GM21619 (cell line): ENCODE measurements at regions not wholly inside any gene's neighbourhood (a gene's known extent, or its start where the extent isn't known, plus 50 kb on each side); places are given as distances from the start of the nearest gene placed in this dataset.
A peak's percentile ranks its signal among the peaks of the same experiment; 100 is the strongest.
"Not testable (repeated sequence)": the region's sequence is repeated elsewhere in the genome, so short reads cannot be mapped to it uniquely, and the experiment has no call there.

Experiments used
- ATAC-seq: cut with Tn5 transposase; IDR thresholded peaks from one replicate; pipeline ENCODE4 v1.9.1; 2021; ENCODE audit not compliant: unreplicated experiment

DNA sequence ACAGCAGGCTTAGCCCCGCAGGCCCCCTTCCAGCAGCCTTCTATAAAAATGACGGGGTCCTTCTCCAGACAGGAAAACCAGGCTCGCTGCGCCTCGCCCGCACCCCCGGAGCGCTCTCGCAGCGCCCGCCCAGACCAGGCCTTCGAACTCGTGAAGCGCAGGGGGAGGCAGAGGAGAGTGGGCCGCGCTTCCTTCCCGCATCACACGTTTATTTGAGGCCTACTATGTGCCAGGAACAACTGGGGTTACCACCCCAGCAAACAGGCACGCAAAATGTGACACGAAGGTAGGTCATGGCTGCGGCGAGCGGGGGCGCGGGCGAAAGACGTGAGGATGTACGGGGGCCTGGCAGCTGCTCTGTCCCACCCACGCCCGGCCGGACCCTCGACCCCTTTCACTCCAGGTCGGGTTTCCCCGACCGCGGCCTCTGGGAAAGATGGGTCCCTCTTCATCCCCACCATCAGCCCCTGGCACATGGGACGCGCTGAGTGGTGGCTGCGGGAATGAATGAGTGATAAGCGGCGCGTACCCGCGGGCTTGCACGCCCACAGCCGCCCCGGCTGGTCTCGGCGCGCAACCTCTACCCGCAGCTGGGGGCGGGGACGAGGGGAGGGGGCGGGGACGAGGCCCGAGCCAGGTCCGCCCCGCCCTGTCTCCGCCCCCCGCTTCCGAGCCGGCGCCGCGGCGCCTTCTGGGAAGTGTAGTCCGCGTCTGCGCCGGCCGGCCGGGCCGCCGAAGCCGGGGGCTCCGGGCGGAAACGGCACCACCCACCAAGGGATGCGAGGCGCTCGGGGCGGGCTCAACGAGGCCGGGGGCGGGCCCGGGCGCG lies 59.1 kb downstream of the ZNF467 start:
- peak; percentile 88 for ATAC-seq

- no peak for ATAC-seq
These were observed 59.7 kb downstream of the ZNF467 start for GRCh38 chr7:149713731-149714068.

DNA sequence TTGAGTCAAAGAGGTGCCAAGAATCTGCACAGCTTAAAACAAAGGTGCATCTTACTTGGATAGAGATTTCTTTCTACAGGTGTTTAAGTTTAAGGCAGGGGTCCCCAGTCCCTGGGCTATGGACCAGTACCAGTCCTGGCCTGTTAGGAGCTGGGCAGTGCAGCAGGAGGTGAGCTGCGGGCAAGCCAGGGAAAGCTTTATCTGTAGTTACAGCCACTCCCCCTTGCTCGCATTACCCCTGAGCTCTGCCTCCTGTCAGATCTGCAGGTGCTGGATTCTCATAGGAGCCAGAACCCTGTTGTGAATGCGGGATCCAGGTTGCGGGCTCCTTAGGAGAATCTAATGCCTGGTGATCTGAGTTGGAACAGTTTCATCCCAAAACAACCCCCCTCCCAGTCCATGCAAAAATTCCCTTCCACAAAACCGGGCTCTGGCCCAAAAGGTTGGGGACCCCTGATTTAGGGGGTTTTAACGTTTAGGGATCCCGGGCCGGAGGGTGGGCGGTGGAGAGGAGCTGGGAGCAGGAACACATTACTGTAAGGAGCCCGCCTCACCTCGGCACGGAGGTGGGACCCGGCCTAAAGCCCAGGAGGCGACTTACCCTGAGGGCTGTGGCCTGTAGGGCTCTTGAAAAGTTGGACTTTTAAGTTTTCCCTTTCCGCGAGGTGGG lies 60.2 kb downstream of the ZNF467 start:
- ATAC-seq = no peak

DNA sequence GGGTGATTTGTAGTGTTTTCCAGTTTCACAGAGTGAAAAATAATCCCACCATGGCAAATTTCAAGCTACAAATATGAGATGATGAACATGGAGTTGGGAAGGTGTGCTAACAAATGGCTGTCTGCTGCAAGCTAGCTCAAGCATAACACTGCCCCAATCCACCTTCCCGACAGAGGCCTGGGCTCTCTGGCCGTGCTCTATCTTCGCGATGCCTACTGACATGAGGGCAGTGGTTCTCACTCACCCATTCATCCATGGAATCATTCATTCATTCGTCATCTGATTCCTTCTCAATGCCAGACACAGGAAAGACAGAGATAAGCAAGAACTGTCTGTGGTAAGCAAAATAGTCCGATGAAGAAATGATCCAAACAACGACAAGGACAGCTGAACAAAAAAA lies 65.4 kb downstream of the ZNF467 start:
- ATAC-seq = no peak

DNA sequence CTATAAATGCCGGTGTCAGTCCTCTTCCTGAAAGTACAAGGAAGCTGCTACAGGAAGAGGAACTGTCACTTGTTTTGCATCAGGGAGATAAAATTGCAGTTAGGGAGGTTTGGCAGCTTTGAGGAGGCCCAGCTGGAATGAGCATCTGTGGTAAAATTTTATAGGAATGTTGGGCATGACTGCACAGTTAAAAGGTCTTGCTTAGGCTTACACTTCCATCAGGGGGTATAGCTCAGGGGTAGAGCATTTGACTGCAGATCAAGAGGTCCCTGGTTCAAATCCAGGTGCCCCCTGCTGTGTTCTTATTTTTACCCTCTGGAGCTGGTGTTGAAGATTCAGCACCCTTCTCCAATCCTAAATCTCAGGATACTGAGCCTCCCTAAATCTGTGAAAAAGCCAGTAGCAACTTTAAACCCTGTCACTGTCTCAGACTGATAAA lies 65.9 kb downstream of the ZNF467 start:
- ATAC-seq = no peak

- ATAC-seq = no peak
These were observed 67.0 kb downstream of the ZNF467 start for GRCh38 chr7:149706398-149706797.

DNA sequence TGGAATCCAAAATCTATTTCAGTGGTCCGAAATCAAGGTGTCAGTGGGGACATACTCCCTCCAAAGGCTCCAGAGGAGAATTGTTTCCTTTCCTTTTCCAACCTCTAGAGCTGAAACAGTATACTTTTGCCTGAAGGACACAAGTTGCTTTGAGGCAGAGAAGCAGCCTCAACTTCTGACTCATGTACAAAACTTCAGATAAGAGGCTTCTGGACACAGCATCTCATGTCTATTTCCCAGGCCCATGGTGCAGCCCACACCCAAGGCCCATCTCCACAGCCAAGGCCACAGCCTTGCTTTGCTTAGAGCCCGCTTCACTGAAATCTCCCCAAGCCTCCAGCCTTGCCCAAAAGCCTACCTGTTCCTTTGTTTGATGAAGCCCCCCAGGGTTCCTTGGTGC lies 68.9 kb downstream of the ZNF467 start:
- ATAC-seq = no peak

- no peak for ATAC-seq
These were observed 70.2 kb downstream of the ZNF467 start for GRCh38 chr7:149703044-149703650.

- no peak for ATAC-seq
These were observed 71.7 kb downstream of the ZNF467 start for GRCh38 chr7:149701495-149702240.

- ATAC-seq = not testable (repeated sequence)
These were observed 75.6 kb downstream of the ZNF467 start for GRCh38 chr7:149697767-149698166.

GRCh38 chr7:149696280-149696679 lies 77.1 kb downstream of the ZNF467 start:
- no peak for ATAC-seq

- no peak for ATAC-seq
These were observed 80.8 kb downstream of the ZNF467 start for GRCh38 chr7:149692557-149692982.

DNA sequence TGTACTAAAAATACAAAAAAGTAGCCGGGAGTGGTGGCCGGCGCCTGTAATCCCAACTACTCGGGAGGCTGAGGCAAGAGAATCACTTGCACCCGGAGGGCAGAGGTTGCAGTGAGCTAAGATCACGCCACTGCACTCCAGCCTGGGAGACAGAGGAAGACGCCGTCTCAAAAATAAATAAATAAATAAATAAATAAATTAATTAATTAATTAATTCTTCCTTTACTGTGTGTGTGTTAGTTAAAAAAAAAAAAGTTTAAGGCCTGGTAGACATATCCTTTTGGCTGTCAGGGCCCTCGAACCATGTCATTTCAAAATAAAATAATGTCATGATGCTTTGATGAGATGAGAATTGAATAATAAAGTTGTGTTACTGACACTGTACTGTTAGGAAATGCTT lies 81.3 kb downstream of the ZNF467 start:
- ATAC-seq = no peak

DNA sequence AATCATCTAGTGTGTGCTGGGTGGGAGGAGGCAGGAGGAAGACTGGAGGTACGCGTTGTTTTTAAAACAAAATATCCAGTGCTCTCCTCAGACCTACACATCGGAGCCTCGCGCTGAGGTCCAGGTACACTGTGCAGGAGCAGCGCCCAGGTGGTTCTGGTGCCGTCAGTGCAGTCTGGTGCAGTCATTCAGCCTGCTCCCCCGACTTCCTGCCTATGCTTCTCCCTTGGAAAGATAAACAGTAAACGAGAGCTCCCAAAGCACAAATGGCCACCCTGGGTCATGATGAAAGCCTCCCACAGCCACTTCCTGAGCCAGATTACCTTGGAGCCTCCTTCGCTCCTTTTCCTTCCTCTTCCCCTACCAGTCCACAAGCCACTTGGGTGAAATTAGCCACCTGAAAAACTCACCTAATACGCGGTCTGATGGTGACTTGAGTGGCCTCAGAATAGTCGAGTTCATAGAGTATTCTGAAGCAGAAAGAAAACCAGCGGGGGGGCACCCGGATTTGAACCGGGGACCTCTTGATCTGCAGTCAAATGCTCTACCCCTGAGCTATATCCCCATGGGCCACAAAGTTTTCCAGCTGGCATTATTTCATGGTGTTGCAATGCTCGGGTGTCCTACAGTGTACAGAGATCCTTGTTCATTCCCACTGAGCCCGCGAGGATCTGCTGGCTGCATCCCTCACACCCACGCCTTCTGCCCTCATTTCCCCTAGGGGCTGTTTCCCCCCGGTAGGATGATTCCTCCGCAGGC lies 82.5 kb downstream of the ZNF467 start:
- no peak for ATAC-seq

DNA sequence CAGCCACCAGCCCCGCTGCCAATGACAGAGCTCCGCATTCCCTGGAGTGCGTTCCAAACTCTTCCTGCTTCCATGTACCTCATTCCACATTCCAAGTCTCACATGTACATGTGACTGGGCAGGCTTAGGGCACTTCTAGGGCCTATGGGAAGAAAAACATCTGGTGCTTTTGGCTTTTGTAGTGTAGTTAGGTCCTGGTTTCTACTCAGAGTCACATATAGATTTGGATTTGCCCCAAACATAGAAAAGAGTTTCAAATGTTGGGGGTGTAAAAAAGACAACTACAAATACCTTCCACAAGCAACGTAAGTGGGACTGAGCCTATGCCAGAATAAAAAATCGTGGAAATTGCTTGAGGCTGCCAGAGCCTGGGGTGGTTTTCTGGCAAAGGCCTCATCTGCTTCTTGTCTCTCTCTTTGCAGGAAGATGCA lies 84.1 kb downstream of the ZNF467 start:
- ATAC-seq = no peak

DNA sequence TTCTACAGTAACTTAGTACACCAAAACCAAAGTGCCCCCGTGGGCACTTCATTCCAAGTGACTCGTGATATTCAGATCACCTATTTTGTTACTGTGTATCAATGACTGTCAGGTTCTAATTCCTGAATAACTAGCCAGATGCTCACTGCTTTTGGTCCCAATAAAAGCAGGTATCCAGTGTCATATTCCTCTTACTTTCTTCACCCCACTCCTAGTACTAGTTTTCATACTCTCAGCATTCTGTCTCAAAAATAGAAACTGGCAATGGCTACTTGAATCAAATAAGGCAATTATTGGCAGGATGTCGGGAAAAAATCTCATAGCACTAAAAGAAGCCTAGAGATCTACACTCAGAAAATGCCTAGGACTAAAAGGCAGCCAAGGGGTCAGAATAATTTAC lies 84.6 kb downstream of the ZNF467 start:
- no peak for ATAC-seq

GRCh38 chr7:149687820-149688219 lies 85.6 kb downstream of the ZNF467 start:
- ATAC-seq = not testable (repeated sequence)

- no peak for ATAC-seq
These were observed 86.9 kb downstream of the ZNF467 start for GRCh38 chr7:149686449-149686848.

- ATAC-seq = no peak
These were observed 87.4 kb downstream of the ZNF467 start for GRCh38 chr7:149686011-149686410.

GRCh38 chr7:149685455-149685854 lies 87.9 kb downstream of the ZNF467 start:
- no peak for ATAC-seq

DNA sequence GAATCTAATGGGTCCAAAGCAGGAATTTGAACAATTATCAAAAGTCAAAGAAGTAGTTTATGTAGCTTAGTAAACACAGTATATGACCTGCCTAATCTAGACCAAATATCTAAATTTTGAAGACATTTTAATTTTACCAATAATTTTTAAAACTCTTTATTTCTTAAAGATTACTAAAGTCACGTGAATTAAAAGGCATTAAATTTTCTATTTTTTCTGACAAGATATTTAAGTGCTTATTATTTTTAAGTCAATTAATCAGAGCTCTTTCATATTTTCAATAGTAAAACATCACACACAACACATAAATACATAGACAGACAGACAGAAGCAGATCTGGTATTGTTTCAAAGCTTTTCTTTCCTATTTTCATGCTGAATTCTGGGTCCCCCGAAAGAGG lies 89.5 kb downstream of the ZNF467 start:
- ATAC-seq = no peak
